HCT116 (cell line): ENCODE measurements at regions not wholly inside any gene's neighbourhood (a gene's known extent, or its start where the extent isn't known, plus 50 kb on each side); places are given as distances from the start of the nearest gene placed in this dataset.
A peak's percentile ranks its signal among the peaks of the same experiment; 100 is the strongest.

Experiments used
- ATAC-seq: fragments of 200-7000 bp; cut with Tn5 transposase; 2 replicates; pipeline ENCODE4 v1.9.1; 2020; ENCODE audit warnings: mild to moderate bottlenecking, moderate library complexity
- BruUV-seq: library from RNA; stranded (reverse); fragments of 400-500 nt; replicated peaks from 2 replicates; lab custom pipeline; 2021; lab: Mats Ljungman, UMichigan
- CTCF ChIA-PET: fragments of 300-600 bp; sonication (Branson Sonifier 250); formaldehyde crosslinking; loops from one replicate; lab custom pipeline; 2021; ENCODE audit warnings: antibody characterized with exemption; lab: Charles Lee
- POLR2A ChIA-PET: fragments of 300-600, 350-600 bp; sonication (Branson Sonifier 250); formaldehyde crosslinking; loops from one replicate; lab custom pipeline; 2021; ENCODE audit warnings: antibody characterized with exemption; lab: Charles Lee
- RAD21 ChIA-PET, 2 experiments: fragments of 300-600 bp; sonication (Branson Sonifier 250); formaldehyde crosslinking; loops; one replicate each; lab custom pipeline; 2023; ENCODE audit warnings: low total read pairs in 2 of 2; ENCODE audit not compliant: uncharacterized antibody in 2 of 2, unreplicated experiment in 2 of 2, low non-redundant PET in 1 of 2; lab: Charles Lee
- DNase-seq: peaks from one replicate; pipeline ENCODE4 v3.0.0-alpha.2; 2010; ENCODE audit warnings: low read depth, low spot score
- H2AFZ ChIP-seq: fragments of 200-600 bp; shearing (Covaris generic), sonication (generic); 2 replicates; pipeline ENCODE4 v1.6.1; 2017; ENCODE audit warnings: low read depth, mixed run types, mixed read lengths, antibody characterized with exemption, low read length; ENCODE audit not compliant: poor library complexity, severe bottlenecking
- H3K27ac ChIP-seq: 2 replicates; pipeline ENCODE4 v1.5.1; 2012; ENCODE audit warnings: low read depth, low read length
- H3K27me3 ChIP-seq: fragments of 200-600 bp; sonication (generic); 2 replicates; pipeline ENCODE4 v1.6.1; 2016; ENCODE audit warnings: mixed run types, low read length, mixed read lengths; ENCODE audit not compliant: insufficient read depth
- H3K36me3 ChIP-seq, 2 experiments: fragments of 200-500 bp in 1 of 2; fragments of 200-600 bp in 1 of 2; sonication (Bioruptor generic) in 1 of 2; sonication (generic) in 1 of 2; 2 replicates each; pipeline versions ENCODE4 v1.5.1 to v1.6.1; 2014 to 2016; ENCODE audit warnings: low read length in 2 of 2, inconsistent platforms in 1 of 2, mixed read lengths in 1 of 2, mixed run types in 1 of 2; ENCODE audit not compliant: insufficient read depth in 2 of 2, control insufficient read depth in 1 of 2
- H3K4me1 ChIP-seq, 2 experiments: fragments of 200-600 bp in 1 of 2; sonication (generic) in 1 of 2; 2 replicates each; pipeline versions ENCODE4 v1.5.1 to v1.6.1; 2012 to 2017; ENCODE audit warnings: low read length in 2 of 2, inconsistent platforms in 1 of 2, mild to moderate bottlenecking in 1 of 2, mixed read lengths in 1 of 2, mixed run types in 1 of 2, moderate library complexity in 1 of 2; ENCODE audit not compliant: insufficient read depth in 2 of 2, control insufficient read depth in 1 of 2
- H3K4me2 ChIP-seq: fragments of 200-600 bp; sonication (generic); 2 replicates; pipeline ENCODE4 v1.6.1; 2017; ENCODE audit warnings: mixed run types, low read length, mixed read lengths
- H3K4me3 ChIP-seq, 2 experiments: fragments of 200-600 bp in 1 of 2; sonication (generic) in 1 of 2; replicated peaks in 1 of 2; 2 replicates each; pipeline ENCODE4 v1.5.1; 2011 to 2016; ENCODE audit warnings: low read length in 2 of 2, control low read depth in 1 of 2, low read depth in 1 of 2, mild to moderate bottlenecking in 1 of 2, mixed read lengths in 1 of 2, mixed run types in 1 of 2
- H3K79me2 ChIP-seq: fragments of 200-600 bp; sonication (generic); 2 replicates; pipeline ENCODE4 v1.6.1; 2017; ENCODE audit warnings: mild to moderate bottlenecking, mixed run types, low read length, moderate library complexity, mixed read lengths; ENCODE audit not compliant: insufficient read depth
- H3K9ac ChIP-seq: fragments of 200-600 bp; sonication (generic); 2 replicates; pipeline ENCODE4 v1.6.1; 2016; ENCODE audit warnings: low read length, mixed read lengths
- H3K9me2 ChIP-seq: fragments of 200-600 bp; sonication (generic), shearing (Covaris generic); 2 replicates; pipeline ENCODE4 v1.6.1; 2017; ENCODE audit warnings: mixed run types, mild to moderate bottlenecking, moderate library complexity; ENCODE audit not compliant: insufficient read depth
- H3K9me3 ChIP-seq, 2 experiments: fragments of 200-500 bp in 1 of 2; fragments of 200-600 bp in 1 of 2; sonication (Bioruptor generic) in 1 of 2; sonication (generic) in 1 of 2; 2 replicates each; pipeline ENCODE4 v1.6.1; 2014 to 2017; ENCODE audit warnings: low read length in 2 of 2, mixed read lengths in 2 of 2, inconsistent platforms in 1 of 2, low read depth in 1 of 2, mild to moderate bottlenecking in 1 of 2, mixed run types in 1 of 2, moderate library complexity in 1 of 2; ENCODE audit not compliant: control insufficient read depth in 1 of 2, insufficient read depth in 1 of 2
- H4K20me1 ChIP-seq: fragments of 200-600 bp; sonication (generic), shearing (Covaris generic); 2 replicates; pipeline ENCODE4 v1.6.1; 2017; ENCODE audit warnings: mixed run types, mild to moderate bottlenecking, moderate library complexity; ENCODE audit not compliant: insufficient read depth
- CBX3 ChIP-seq: IDR thresholded peaks from 2 replicates; pipeline ENCODE4 v1.6.1; 2012; ENCODE audit warnings: low read depth
- ELF1 ChIP-seq: IDR thresholded peaks from 2 replicates; pipeline ENCODE4 v1.6.1; 2012; ENCODE audit warnings: low read depth, borderline replicate concordance
- EZH2phosphoT487 ChIP-seq: fragments of 200-600 bp; IDR thresholded peaks from 2 replicates; pipeline ENCODE4 v1.6.1; 2018; ENCODE audit warnings: antibody characterized with exemption, borderline replicate concordance
- FOSL1 ChIP-seq: IDR thresholded peaks from 2 replicates; pipeline ENCODE4 v1.6.1; 2012; ENCODE audit warnings: low read depth
- JUND ChIP-seq: IDR thresholded peaks from 2 replicates; pipeline ENCODE4 v1.6.1; 2012
- MAX ChIP-seq: IDR thresholded peaks from 2 replicates; pipeline ENCODE4 v1.6.1; 2012
- POLR2A ChIP-seq: IDR thresholded peaks from 2 replicates; pipeline ENCODE4 v1.7.0; 2011; ENCODE audit warnings: borderline replicate concordance; ENCODE audit not compliant: insufficient read depth, insufficient read length; ENCODE audit errors: extremely low read depth
- POLR2AphosphoS5 ChIP-seq: IDR thresholded peaks from 2 replicates; pipeline ENCODE4 v1.6.1; 2011; ENCODE audit warnings: mild to moderate bottlenecking, low read depth, low read length, moderate library complexity
- RAD21 ChIP-seq: IDR thresholded peaks from 2 replicates; pipeline ENCODE4 v1.6.1; 2012; ENCODE audit warnings: low read depth, mild to moderate bottlenecking
- REST ChIP-seq: IDR thresholded peaks from 2 replicates; pipeline ENCODE4 v1.6.1; 2012; ENCODE audit warnings: low read depth
- SIN3A ChIP-seq: IDR thresholded peaks from 2 replicates; pipeline ENCODE4 v1.6.1; 2012; ENCODE audit warnings: low read depth
- SRF ChIP-seq: IDR thresholded peaks from 2 replicates; pipeline ENCODE4 v1.6.1; 2012; ENCODE audit warnings: low read depth
- TCF7L2 ChIP-seq: IDR thresholded peaks from 2 replicates; pipeline ENCODE4 v1.7.0; 2011; ENCODE audit warnings: borderline replicate concordance, inconsistent platforms; ENCODE audit not compliant: insufficient read depth, insufficient read length; ENCODE audit errors: extremely low read depth
- YY1 ChIP-seq: IDR thresholded peaks from 2 replicates; pipeline ENCODE4 v1.6.1; 2011; ENCODE audit warnings: low read length, low read depth, moderate library complexity, mild to moderate bottlenecking; ENCODE audit not compliant: insufficient replicate concordance; ENCODE audit errors: extremely low read depth
- ZNF274 ChIP-seq: fragments of 200-500 bp; sonication (Bioruptor generic); IDR thresholded peaks from 2 replicates; pipeline ENCODE4 v1.6.1; 2014; ENCODE audit warnings: mild to moderate bottlenecking, low read depth, low read length, inconsistent platforms
- intact Hi-C: fragments of 100-400 bp; cut with micrococcal nuclease; formaldehyde crosslinking; loops from 2 replicates; pipeline ENCODE4 v1.10.0; 2022
- TF ChIP-seq, protein P1 (sequence below): IDR thresholded peaks from 2 replicates; pipeline ENCODE4 v1.6.1; 2012

GRCh38 chr10:4281190-4281825 is 496.3 kb upstream of the KLF6 start:
- no peak overlapping the region for H3K27ac ChIP-seq
- POLR2A ChIA-PET, result no interaction called here
- H3K27me3 ChIP-seq, result no peaks in the 10 kb centered on the region
- no TSS peak for BruUV-seq
- H3K4me2 ChIP-seq, result peak overlapping the region; percentile 39; the same call in 1 of the 2 replicates
- RAD21 ChIA-PET, result no interaction called here
- no peaks in the 10 kb centered on the region for H3K9me3 ChIP-seq
- no peak overlapping the region for H3K9ac ChIP-seq
- ATAC-seq, result peak; percentile 60
- no peak overlapping the region for H3K4me3 ChIP-seq
- H3K4me1 ChIP-seq, result peaks cover 9 to 22% of the 10 kb centered on the region in 2 experiments; a peak in 3 of 4 replicates
- no peaks in the 10 kb centered on the region for H4K20me1 ChIP-seq
- TF ChIP-seq POLR2A, result no peak
- TF ChIP-seq TCF7L2, result peak; percentile 56
- no peak for DNase-seq
- intact Hi-C loops, result no loop called here
- CTCF ChIA-PET, result no interaction called here
- H2AFZ ChIP-seq, result no peak overlapping the region
- no peaks in the 10 kb centered on the region for H3K9me2 ChIP-seq
- H3K36me3 ChIP-seq, result no peaks in the 10 kb centered on the region
- H3K79me2 ChIP-seq, result no peaks in the 10 kb centered on the region

GRCh38 chr10:4280461-4281189 is 495.6 kb upstream of the KLF6 start:
- no TSS peak for BruUV-seq
- ATAC-seq (peak; percentile 55), DNase-seq (no peak)
- RAD21 ChIA-PET, result no interaction called here
- no peaks in the 10 kb centered on the region for H4K20me1 ChIP-seq
- CTCF ChIA-PET, result no interaction called here
- H3K27ac ChIP-seq, result no peak overlapping the region
- H3K4me3 ChIP-seq, result no peak overlapping the region
- no peaks in the 10 kb centered on the region for H3K79me2 ChIP-seq
- intact Hi-C loops, result no loop called here
- peak overlapping the region; percentile 39 for H3K4me2 ChIP-seq
- H3K9ac ChIP-seq, result no peak overlapping the region
- H2AFZ ChIP-seq, result peak overlapping the region; percentile 69
- no peaks in the 10 kb centered on the region for H3K9me3 ChIP-seq
- H3K4me1 ChIP-seq, result peaks cover 9 to 22% of the 10 kb centered on the region in 2 experiments; a peak in 3 of 4 replicates
- H3K36me3 ChIP-seq, result no peaks in the 10 kb centered on the region
- no peaks in the 10 kb centered on the region for H3K27me3 ChIP-seq
- no peaks in the 10 kb centered on the region for H3K9me2 ChIP-seq
- POLR2A ChIA-PET, result no interaction called here
- peak; percentile 36; the same call in 1 of the 2 replicates for TF ChIP-seq JUND
- no peak for TF ChIP-seq EZH2phosphoT487
- no peak for TF ChIP-seq CBX3
- no peak for TF ChIP-seq SIN3A
- TF ChIP-seq MAX, result no peak; the same call in 1 of the 2 replicates
- TF ChIP-seq REST, result no peak
- no peak for TF ChIP-seq POLR2AphosphoS5
- TF ChIP-seq ZNF274, result no peak
- TF ChIP-seq, protein P1, sequence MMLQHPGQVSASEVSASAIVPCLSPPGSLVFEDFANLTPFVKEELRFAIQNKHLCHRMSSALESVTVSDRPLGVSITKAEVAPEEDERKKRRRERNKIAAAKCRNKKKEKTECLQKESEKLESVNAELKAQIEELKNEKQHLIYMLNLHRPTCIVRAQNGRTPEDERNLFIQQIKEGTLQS, result no peak
- TF ChIP-seq ELF1, result no peak
- TF ChIP-seq YY1, result no peak
- no peak for TF ChIP-seq SRF
- no peak for TF ChIP-seq RAD21
- TF ChIP-seq FOSL1, result peak; percentile 56; the same call in 1 of the 2 replicates
- TF ChIP-seq TCF7L2, result peak; percentile 36
